ENCODE measurements at regions not wholly inside any gene's neighbourhood (a gene's known extent, or its start where the extent isn't known, plus 50 kb on each side); places are given as distances from the start of the nearest gene placed in this dataset.

DNA sequence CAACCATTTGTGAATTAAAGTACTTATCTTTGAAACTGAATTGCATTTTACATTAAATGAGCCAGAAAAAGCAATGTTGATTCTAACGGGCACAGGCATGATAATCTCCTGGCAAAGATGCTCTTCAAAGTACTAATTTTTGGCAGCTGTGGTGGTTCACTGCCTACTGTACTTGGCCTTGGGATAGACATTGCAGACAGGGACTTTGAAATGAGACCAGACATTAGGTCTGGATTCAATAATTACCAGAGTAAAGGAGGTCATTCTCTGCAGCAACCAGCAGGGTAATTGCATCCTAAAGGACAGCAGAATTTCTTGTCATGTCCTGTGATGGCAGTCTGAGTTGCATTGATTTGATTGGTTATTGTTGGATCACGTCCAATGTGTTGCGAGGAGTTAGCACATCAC lies 986.5 kb downstream of the TDRD15 start:
- peak; percentile 59 for DNase-seq (ENCODE audit: low read depth)
- H3K4me3 ChIP-seq (ENCODE audit: low read length), result no peak overlapping the region
- TF ChIP-seq, protein P1, sequence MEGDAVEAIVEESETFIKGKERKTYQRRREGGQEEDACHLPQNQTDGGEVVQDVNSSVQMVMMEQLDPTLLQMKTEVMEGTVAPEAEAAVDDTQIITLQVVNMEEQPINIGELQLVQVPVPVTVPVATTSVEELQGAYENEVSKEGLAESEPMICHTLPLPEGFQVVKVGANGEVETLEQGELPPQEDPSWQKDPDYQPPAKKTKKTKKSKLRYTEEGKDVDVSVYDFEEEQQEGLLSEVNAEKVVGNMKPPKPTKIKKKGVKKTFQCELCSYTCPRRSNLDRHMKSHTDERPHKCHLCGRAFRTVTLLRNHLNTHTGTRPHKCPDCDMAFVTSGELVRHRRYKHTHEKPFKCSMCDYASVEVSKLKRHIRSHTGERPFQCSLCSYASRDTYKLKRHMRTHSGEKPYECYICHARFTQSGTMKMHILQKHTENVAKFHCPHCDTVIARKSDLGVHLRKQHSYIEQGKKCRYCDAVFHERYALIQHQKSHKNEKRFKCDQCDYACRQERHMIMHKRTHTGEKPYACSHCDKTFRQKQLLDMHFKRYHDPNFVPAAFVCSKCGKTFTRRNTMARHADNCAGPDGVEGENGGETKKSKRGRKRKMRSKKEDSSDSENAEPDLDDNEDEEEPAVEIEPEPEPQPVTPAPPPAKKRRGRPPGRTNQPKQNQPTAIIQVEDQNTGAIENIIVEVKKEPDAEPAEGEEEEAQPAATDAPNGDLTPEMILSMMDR (conservative IDR thresholded peaks at IDR 0.05; ENCODE audit: low read depth, low read length), result peak; percentile 33

DNA sequence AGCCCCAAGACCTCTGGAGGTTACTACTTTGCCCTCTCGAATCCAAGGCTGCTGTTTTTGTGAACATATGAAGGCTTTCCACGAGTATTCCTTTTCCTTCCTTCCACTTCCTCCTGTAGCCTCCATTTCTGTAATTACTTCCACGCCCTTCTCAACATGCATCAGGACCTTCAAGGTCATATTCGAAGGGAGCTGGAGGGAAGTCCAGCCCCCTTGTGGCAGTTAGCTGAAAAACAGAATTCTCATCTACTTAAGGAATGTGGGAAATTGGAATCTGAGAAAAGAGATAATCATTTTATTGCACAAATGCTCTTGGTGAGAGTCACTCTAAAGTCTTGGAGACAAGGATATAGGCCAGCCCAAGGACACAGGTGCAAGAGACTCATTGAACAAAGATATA lies 1000.2 kb downstream of the TDRD15 start:
- DNase-seq (ENCODE audit: low read depth), result no peak
- TF ChIP-seq, protein P1 (conservative IDR thresholded peaks at IDR 0.05; ENCODE audit: low read depth, low read length), result peak; percentile 32
- H3K4me3 ChIP-seq (ENCODE audit: low read length), result no peak overlapping the region

DNA sequence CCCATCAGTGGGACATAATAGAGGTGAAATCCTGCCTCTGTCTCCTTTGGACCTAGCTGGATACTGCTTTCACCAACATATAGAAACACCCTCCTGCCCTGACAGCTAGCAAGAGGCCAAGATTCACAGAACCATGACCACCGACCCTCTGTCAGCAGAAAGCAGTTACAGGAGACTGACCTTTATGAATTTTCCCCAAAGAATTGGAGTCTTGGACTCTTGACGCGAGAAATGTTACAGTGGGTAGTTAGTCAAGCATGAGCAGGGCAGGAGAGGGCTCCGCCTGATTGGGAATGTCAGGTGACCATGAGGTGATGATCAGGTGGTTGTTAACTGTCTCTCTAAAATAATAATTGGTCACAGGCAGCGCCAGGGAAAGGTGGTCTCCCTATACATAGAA lies 1002.3 kb downstream of the TDRD15 start:
- TF ChIP-seq, protein P1 (conservative IDR thresholded peaks at IDR 0.05; ENCODE audit: low read depth, low read length), result no peak
- DNase-seq (ENCODE audit: low read depth), result no peak
- no peak overlapping the region for H3K4me3 ChIP-seq (ENCODE audit: low read length)

DNA sequence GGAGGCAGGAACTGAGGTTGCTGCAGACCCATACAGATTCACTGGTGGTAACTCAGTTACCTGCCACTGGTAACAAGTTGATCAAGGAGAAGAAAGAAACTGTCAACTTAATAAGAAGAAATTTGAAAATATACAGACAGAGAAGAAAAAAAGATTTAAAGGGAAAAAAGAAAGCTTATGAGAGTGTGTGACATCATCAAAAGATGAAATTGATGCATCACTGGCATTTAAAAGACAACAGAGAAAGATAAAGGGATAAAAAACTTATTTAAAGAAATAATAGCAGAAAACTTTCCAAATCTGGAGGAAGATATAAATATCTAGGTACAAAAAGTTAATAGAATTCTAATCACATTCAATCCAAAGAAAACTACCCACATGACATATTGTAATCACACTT lies 1003.2 kb downstream of the TDRD15 start:
- no peak for DNase-seq (ENCODE audit: low read depth)
- TF ChIP-seq, protein P1 (conservative IDR thresholded peaks at IDR 0.05; ENCODE audit: low read depth, low read length), result no peak
- H3K4me3 ChIP-seq (ENCODE audit: low read length), result no peak overlapping the region

DNA sequence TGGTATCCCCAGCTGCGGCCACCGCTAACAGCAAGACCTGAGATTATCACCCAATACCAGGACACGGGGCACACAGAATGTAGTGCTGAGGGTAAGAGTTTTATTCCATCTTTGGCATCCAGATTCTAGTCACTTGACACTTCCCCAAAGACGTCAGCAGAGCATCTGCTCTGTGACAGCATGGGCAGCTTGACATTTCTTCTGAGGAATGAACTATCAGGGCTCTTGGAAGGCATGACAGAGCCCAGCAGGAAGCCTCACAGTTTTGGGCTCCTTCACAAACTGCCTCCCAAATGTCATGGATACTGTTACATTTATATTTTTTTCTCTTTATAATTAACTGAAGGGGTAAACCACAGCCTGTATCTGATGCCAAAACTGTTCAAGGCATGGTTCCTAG lies 1010.7 kb downstream of the TDRD15 start:
- DNase-seq (ENCODE audit: low read depth), result no peak
- no peak overlapping the region for H3K4me3 ChIP-seq (ENCODE audit: low read length)
- TF ChIP-seq, protein P1 (conservative IDR thresholded peaks at IDR 0.05; ENCODE audit: low read depth, low read length), result no peak

DNA sequence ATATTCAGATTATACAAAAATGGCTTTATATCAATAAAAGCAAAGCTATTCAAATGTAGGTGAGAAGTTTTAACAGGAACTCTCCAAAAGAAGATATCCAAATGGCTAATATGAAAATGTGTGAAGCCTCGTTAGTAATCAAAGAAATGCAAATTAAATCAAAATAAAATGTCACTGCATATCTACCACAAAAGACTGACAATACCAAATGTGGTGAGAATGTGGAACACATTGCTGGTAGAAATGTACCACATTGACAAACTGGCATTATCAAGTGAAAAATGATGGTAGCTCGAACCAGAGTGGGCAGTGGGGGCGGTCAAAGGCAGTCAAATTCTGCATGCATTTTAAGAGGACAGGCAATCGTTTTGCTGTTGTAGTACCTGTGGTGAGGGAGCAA lies 1012.7 kb downstream of the TDRD15 start:
- DNase-seq (ENCODE audit: low read depth), result no peak
- TF ChIP-seq, protein P1 (conservative IDR thresholded peaks at IDR 0.05; ENCODE audit: low read depth, low read length), result no peak
- H3K4me3 ChIP-seq (ENCODE audit: low read length), result no peak overlapping the region

DNA sequence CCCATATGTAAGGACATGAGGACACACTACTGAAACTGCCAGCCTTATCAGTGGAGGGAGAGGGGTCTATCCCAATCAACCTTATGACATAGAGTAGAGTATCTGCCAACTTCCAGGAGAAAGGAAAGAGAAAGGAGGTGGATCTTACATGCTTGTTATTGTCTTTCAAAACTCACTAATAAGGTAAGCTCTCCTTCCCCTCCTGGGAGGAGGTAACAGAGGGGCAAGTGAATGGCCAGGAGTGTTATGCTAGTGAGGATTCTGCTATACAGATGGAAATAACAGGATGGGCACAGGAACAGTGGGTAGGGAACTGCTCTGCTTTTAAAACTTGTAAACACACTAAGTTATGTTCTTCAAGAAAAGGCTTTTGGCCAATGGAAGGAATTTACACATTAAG lies 1020.1 kb downstream of the TDRD15 start:
- TF ChIP-seq, protein P1 (conservative IDR thresholded peaks at IDR 0.05; ENCODE audit: low read depth, low read length), result no peak
- no peak for DNase-seq (ENCODE audit: low read depth)

More for the DNA sequence above, 1020.1 kb downstream of the TDRD15 start:
- no peak overlapping the region for H3K4me3 ChIP-seq (ENCODE audit: low read length)

Data from retinal pigment epithelial cell (primary cell).